HTR-8/SVneo (cell line): ENCODE measurements at regions not wholly inside any gene's neighbourhood (a gene's known extent, or its start where the extent isn't known, plus 50 kb on each side); places are given as distances from the start of the nearest gene placed in this dataset.

Source experiments
- DNase-seq: peaks from one replicate; pipeline ENCODE4 v3.0.0; 2011; ENCODE audit warnings: low spot score, mixed read lengths; ENCODE audit not compliant: insufficient read length
- FAIRE-seq: peaks from 2 replicates; lab custom pipeline; 2011; peaks lifted over from hg19 to GRCh38; lab: Jason Lieb, UNC

DNA sequence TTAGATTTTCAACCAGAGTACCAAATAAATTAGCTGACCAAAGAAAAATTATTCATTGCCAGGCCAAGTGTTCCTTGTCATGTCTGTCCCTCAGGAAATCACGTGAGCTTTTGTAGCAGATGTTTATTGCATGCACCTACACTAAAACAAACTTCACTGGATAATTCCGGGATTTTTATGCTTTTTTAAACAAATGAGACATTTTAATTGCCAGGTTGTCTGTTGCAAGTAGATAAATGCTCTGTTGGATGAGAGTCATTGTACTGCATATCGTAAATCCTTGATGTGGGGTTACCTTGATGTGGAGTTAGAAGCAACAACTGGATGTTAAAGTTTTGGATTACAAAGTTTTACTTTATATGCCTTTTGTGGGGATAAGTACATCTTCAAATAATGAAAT lies 1187.7 kb upstream of the PCDH9 start:
- no peak for DNase-seq
- FAIRE-seq = no peak

- DNase-seq (no peak), FAIRE-seq (no peak)
Measured at GRCh38 chr13:68410007-68410406, 1179.9 kb upstream of the PCDH9 start.

DNA sequence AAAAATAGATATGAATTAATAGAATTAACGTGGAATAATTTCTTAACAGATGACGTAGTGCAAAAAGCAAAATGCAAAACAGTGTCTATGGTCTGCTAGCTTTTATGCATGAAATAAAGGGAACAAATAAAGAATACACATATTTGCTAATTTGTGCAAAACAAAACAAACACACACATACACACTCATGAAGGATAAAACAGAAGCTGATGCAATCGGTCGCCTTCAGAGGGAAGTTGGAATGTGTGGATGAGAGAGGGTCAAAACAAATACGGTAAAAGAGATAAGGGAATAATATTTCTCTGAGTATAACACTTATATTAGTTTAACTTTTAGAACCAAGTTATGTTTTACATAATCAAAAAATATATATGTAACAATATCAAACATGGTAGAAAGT lies 1160.9 kb upstream of the PCDH9 start:
- DNase-seq = no peak
- no peak for FAIRE-seq

DNA sequence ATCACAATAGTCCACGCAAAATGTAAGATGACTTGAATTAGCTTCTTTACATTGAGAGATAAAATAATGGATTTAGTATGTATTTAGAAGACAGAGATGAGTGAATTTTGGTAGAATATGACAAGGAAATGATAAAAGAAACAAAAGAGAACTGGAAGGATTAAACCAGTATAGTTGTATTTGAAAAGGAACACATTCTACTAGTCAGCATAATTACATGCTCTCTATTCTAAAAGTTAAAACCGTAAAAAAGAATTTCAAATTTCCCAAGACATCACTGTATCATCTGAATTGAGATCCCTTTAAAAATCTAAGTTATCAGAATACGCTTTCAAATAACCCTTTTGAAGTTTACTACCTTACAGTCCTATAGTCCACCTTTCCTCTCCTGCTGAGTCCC lies 1156.7 kb upstream of the PCDH9 start:
- no peak for DNase-seq
- no peak for FAIRE-seq

DNA sequence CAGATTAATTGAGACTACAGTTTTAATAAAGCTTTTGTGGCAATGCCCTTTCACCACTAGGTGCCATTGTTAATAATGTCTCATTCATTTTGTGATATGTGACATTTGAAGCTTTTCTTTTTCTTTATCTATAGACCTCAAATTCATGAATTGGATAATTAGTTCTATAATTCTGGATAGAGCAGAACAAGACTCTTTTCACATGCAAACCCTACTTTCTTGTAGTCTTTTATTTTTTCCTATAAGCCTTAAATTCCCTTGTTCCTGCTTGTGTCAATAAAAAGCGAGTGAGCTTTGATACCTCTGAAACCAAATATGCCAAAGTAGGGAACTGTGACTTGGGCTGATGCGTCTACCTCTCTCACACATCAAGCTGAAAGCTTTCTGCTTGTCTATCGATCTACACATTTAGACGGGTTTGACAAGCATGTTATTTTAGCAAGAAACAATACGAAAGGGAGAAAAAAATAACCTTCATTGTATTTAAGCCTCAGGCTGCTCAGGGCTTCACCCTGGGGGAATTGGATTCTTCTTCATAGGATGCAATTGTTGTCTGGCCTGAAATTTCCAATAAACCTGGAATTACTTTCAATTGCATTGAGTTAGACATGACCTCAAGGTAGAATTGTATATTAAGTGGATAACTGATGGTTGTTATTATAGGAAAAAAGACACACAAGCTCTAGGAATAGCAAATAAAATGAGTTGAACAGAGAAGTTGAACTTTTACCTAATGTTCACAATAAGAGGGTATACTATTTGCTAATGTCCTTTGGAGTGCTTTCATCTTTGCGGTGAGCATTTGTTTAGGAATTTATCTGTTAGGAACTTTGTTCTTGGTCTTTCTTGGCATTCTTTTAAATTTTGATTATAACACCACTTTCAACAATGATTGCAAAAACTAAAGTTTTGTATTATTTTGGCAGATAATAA lies 1150.2 kb upstream of the PCDH9 start:
- DNase-seq = no peak
- FAIRE-seq = no peak

DNA sequence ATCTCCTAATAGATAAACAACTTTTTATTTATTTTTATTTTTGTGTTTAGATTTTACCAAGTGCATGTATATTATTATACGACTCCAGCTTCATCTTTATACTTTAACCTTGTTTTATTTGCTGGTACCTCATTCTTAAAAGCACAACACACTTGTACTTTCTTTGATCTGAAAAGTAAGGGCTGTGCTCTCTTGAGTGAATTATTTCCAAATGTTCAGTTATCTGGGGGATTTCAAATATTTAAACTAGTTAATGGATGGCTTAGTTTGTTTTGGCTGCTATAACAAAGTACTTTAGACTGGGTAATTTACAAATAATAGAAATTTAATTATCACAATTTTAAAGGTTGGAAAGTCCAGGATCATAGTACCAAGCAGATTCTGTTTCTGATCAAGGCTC lies 1148.2 kb upstream of the PCDH9 start:
- FAIRE-seq = no peak
- no peak for DNase-seq

DNA sequence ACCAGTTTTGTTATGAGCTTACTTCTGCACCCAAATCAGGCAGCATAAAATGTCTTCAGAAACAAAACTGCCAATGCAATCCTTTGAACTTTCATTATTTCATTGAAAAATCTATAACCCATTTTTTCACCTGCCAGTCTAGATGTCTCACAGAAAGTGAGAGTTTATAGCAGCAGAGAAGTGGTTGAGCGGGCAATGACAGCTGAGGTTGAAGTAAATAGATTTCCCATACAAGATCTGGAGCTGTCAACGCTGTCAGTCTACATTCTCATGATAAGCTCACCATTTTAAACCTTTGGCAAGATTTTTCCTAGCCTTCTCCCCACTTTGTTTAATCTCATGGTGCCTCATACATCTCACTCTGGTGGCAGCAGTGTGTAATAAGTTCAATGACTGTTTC lies 1144.9 kb upstream of the PCDH9 start:
- FAIRE-seq (no peak), DNase-seq (no peak)

DNA sequence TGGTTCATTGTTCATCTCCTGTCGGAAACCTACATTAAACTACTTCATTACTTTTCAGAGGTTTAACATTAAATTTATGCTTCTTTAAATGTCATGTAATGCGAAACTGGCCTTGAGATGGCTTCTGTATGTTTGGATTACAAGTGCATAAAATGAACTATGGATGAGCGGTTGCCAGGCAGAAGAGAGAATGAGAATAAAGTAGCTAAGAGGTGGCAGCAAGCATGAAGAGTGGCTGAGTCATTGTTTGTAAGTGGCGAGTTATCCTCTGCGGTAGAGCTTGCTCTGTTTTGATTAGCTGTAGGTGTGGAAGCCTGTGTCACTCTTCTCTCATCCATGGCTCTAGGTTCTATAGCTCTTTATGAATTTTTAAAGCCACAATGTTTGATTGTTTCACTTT lies 1139.6 kb upstream of the PCDH9 start:
- DNase-seq (no peak), FAIRE-seq (no peak)

- FAIRE-seq = no peak
- no peak for DNase-seq
Measured at GRCh38 chr13:68368922-68369321, 1138.8 kb upstream of the PCDH9 start.

DNA sequence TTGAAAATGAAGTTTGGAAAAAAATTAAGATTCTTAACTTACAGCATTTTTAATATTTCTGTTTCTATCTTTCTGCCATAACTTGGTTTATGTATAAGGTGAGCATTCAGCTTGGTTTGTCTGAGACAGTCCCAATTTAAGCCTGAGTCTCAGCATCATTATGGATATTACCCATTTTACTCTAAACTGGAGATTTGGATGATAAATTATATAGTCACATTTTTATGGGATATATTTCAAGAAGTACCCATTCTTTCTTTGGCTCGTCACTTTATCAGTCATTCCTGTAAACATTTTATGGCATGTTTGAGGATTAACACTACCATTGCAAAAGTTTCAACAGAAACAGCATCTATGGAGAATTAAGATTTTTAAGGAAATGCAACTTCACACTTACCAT lies 1129.0 kb upstream of the PCDH9 start:
- FAIRE-seq (no peak), DNase-seq (no peak)

- FAIRE-seq (no peak), DNase-seq (no peak)
Measured at GRCh38 chr13:68358294-68358705, 1128.2 kb upstream of the PCDH9 start.

- no peak for DNase-seq
- FAIRE-seq = no peak
Measured at GRCh38 chr13:68350554-68350953, 1120.4 kb upstream of the PCDH9 start.

DNA sequence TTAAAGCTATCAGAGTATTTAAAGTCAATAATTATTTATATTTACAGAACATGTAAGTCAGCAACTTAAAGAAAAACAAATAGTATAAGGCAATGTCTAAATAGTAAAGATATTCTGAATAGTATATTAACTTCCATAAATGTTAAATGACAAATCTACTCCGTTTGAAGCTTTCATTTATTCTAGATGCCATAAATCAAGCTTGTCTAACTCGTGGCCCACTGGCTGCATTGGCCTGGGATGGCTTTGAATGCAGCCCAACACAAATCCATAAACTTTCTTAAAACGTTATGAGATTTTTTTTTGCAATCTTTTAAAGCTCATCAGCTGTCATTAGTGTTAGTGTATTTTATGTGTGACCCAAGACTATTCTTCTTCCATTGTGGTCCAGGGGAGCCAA lies 1117.1 kb upstream of the PCDH9 start:
- no peak for DNase-seq
- FAIRE-seq = no peak

GRCh38 chr13:68345963-68346531 lies 1115.9 kb upstream of the PCDH9 start:
- FAIRE-seq (no peak), DNase-seq (no peak)

DNA sequence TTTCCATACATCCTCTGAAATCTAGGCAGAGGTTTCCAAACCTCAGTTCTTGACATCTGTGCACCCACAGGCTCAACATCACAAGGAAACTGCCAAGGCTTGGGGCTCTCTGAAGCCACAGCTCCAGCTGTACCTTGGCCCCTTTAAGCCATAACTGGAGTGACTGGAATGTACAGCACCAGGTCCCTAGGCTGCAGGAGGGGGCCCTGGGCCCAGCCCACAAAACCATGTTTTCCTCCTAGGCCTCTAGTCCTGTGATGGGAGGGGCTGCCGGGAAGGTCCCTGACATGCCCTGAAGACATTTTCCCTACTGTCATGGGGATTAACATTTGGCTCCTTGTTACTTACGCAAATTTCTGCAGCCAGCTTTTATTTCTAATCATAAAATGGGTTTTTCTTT lies 1093.0 kb upstream of the PCDH9 start:
- FAIRE-seq = no peak
- no peak for DNase-seq

DNA sequence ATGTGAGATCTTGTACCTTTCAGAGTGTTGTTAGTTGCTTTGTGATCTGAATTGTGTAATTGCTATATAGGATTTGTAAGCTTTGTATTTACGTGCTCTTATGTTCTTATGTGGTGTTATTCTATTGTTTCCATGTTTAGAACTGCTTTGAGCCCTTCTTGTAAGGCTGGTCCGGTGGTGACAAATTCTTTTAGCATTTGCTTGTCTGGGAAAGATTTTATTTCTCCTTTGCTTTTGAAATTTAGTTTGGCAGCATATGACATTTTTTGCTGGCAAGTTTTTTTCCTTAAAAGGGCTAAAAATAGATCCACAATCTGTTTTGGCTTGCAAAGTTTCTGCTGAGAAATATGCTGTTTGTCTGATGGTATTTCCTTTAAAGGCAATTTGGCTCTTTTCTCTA lies 1089.2 kb upstream of the PCDH9 start:
- no peak for FAIRE-seq
- DNase-seq = no peak

DNA sequence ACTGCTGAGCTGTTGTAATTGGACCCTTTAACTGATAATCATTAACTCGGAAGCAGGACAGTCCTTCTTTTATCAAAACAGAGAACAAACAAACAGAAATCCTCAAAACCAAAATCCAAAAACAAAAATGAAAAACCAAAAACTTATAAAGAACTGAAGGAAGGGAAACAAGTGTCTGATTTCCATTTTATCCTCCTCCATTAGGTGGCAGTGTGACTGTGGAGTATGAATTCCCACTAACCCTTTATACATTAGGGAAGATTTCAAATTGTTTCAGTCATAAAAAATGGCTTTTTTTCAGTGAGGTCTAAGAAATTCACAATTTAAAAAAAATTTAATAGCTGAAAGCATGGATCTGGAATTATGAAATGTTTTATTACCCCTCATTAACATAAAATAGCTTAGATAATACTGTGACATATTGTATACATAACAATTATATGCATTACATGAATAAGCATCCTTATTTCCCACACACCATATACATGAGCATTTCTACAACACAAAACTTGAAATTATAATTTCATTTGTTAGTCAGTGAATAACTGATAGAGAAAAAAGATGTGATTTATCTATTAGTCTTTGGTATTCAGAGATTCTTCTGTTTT lies 1074.3 kb upstream of the PCDH9 start:
- DNase-seq = peak; percentile 5
- no peak for FAIRE-seq

DNA sequence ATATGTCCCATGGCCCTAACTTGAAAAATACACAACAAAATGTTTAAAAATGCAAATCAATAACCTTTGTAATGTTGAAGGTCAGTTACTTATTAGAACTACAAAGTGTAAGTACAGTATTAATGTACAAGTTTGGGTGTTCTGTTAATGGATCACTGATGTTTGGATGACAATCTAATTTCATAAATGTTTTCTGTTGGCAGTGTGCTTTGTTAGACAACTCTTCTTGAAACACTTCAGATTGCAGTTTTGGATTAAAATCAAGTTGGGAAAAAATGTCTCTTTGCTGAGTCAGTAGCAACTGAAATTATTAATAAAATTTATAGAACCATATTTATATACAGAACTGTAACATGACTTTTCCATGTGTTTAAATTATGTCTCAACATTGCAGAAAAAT lies 1063.5 kb upstream of the PCDH9 start:
- no peak for FAIRE-seq
- DNase-seq = no peak

DNA sequence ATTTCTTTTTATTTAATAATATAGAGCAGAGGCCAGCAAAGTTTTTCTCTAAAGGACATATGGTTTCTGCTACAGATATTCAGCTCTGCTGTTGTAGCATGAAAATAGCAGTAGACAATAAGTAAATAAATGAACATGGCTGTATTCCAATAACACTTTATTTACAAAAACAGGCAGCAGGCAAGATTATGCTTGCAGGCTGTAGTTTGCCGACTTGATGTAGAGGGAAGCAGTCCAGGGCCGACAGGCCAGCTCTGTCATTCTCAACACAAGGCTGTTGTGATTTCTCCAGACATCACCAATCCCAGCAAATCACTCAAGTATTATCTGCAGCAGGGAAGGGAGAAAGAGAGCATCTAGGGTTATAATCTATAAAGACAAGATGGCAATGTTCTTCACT lies 1062.5 kb upstream of the PCDH9 start:
- FAIRE-seq (no peak), DNase-seq (no peak)

DNA sequence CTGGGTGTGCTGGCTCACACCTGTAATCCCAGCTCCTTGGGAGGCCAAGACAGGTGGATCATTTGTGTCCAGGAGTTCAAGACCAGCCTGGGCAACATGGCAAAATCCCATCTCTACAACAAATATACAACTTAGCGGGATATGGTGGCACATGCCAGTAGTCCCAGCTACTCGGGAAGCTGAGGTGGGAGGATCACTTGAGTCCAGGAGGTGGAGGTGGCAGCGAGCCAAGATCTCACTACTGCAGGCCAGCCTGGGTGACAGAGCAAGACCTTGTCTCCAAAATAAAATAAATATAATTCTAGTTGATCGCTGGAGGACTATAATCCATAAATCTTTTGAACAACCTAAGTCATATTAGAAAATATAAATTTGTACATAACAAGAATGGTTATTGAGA lies 1061.5 kb upstream of the PCDH9 start:
- FAIRE-seq = no peak
- no peak for DNase-seq

DNA sequence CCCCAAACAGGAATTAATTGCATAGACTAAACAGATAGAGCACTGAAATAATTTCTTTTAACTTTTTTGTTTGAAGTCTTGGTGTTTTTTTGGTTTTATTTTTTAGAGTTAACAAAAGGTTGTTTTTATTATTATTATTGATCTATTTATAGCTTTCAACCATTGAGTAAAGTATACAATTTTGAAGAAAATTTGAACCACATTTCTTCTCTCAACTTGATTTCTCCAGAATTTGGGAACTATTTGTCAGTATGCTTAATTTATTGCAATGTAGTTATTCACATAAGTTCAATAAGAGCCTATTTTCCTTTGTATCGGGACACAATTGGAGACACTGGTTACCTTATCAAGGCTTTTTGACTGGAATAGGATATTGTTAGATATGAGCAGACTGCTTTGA lies 1045.6 kb upstream of the PCDH9 start:
- no peak for DNase-seq

GRCh38 chr13:68272652-68273051 lies 1042.5 kb upstream of the PCDH9 start:
- no peak for DNase-seq
- no peak for FAIRE-seq

More for the DNA sequence above, 1045.6 kb upstream of the PCDH9 start:
- FAIRE-seq = no peak
